Fibroblast of the aortic adventitia (primary cell): ENCODE measurements at regions not wholly inside any gene's neighbourhood (a gene's known extent, or its start where the extent isn't known, plus 50 kb on each side); places are given as distances from the start of the nearest gene placed in this dataset.

Source experiments
- DNase-seq: peaks from one replicate; pipeline ENCODE4 v3.0.0-alpha.2; 2010; ENCODE audit warnings: low read depth
- H3K4me3 ChIP-seq: 2 replicates; pipeline ENCODE4 v1.5.1; 2011; ENCODE audit warnings: low read depth, mild to moderate bottlenecking, control low read depth, low read length, moderate library complexity
- TF ChIP-seq, protein P1 (sequence below): IDR thresholded peaks from 2 replicates; pipeline ENCODE4 v1.5.1; 2011; ENCODE audit warnings: mild to moderate bottlenecking, low read length, control low read depth, inconsistent platforms; ENCODE audit not compliant: insufficient read depth

DNA sequence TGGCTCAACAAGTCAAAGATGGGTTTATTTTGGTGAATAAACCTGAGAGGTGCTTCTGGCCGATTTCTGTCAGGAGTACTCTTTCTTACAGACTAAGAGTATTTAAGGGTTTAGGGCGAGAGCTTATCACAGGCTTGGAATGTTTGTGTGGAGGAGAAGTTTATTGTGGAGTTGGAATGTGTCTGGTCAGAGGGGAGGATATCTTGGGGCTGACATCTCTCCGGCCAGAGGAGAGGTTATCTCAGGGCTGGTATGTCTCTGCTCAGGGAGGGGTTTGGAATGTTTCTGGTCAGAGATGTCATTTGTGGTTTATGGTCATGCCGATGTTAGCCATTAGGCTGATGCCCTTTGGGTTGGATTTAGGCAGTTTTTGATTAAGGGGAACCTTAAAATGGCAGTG, 236.4 kb upstream of the EEF2KMT start:
- TF ChIP-seq, protein P1, sequence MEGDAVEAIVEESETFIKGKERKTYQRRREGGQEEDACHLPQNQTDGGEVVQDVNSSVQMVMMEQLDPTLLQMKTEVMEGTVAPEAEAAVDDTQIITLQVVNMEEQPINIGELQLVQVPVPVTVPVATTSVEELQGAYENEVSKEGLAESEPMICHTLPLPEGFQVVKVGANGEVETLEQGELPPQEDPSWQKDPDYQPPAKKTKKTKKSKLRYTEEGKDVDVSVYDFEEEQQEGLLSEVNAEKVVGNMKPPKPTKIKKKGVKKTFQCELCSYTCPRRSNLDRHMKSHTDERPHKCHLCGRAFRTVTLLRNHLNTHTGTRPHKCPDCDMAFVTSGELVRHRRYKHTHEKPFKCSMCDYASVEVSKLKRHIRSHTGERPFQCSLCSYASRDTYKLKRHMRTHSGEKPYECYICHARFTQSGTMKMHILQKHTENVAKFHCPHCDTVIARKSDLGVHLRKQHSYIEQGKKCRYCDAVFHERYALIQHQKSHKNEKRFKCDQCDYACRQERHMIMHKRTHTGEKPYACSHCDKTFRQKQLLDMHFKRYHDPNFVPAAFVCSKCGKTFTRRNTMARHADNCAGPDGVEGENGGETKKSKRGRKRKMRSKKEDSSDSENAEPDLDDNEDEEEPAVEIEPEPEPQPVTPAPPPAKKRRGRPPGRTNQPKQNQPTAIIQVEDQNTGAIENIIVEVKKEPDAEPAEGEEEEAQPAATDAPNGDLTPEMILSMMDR, result no peak
- no peak for DNase-seq
- no peak overlapping the region for H3K4me3 ChIP-seq

DNA sequence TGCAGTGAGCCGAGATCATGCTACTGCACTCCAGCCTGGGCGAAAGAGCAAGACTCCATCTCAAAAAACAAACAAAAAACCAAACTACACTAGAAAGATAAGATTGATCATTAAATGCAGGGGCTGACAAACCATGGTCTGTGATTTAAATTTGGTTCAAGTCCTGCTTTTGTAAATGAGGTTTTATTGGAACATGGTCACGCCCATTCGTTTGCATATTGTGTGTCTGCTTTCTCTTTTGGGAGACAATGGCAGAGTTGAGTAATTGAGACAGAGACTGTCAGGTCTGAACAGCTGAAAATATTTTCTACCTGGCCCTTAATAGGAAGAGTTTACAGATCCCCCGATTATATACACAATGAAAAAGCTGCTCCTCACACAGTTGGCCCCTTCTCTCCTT, 235.5 kb upstream of the EEF2KMT start:
- TF ChIP-seq, protein P1, result no peak
- no peak overlapping the region for H3K4me3 ChIP-seq
- DNase-seq, result no peak

DNA sequence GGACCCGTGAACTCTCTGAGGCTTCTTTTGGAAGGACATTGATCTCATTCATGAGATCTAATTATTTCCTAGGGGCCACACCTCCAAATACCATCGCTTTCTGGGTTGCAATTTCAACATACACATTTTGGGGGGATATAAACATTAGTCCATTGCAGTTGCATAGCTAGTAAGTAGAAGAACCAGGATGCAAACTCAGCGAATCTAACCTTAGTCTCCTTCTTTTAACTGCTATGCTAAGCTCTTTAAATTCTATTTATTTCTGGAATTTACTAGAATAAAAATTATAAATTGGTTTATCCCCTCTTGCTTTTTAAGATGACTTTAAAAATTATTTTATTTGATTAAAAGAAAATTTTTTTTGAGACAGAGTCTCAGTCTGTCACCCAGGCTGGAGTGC, 232.5 kb upstream of the EEF2KMT start:
- TF ChIP-seq, protein P1, result no peak
- H3K4me3 ChIP-seq, result no peak overlapping the region
- DNase-seq, result no peak

DNA sequence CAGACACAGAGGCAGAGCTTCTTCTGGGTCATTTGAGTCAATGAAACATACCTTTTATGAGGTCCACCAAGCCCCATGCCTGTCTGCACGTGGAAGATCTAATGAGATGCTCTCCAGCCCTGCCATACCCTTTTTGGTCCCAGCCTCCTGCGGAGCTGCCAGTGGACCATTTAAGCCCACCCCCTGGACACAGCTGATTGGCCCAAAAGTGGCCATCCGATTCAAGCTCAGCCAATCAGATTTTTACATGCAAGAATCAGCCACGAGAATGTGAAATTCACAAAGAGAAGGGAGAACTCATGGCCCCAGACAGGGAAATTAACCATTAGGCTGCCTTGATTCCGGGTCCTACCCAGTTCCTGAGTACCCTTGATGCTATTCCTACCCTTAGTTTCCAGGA, 231.0 kb upstream of the EEF2KMT start:
- TF ChIP-seq, protein P1, result no peak
- no peak overlapping the region for H3K4me3 ChIP-seq
- DNase-seq, result no peak

DNA sequence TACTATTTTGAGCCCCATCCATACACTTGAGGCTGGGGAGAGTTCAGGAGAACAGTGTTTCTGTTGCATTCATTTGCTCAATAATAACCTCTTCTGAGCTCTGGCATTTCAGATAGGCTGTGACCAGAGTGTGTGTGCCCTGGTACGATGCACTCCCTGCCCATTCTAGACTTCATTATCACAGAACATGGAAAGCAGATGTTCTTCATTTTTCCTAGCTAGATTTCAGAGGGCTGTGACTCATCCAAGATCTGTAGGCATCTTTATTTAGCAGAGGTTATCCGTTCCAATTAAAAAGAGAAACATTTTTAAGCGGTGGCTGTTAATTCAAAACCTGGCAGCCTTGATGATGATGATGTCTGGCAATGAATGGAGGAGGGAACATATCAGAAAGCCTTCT, 228.8 kb upstream of the EEF2KMT start:
- no peak for DNase-seq
- TF ChIP-seq, protein P1, result no peak
- no peak overlapping the region for H3K4me3 ChIP-seq

DNA sequence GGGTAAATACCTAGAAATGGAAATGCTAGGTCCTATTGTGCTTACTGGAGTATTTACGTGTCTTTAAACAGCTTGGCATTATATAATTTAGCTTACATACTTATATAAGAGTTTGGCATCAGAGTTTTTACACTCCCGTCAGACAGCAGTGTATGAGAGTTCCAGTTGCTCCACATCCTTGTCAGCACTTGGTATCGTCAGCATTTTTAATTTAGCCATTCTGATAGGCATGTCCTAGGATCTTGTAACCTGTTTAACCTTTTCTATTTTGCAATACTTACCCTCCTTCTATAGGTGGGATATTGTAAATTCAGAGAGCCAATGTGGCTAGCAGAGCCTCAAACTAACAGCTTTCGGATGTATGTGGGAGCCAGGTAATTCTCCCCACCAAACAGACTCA, 228.3 kb upstream of the EEF2KMT start:
- no peak for DNase-seq

More for the DNA sequence above, 228.3 kb upstream of the EEF2KMT start:
- H3K4me3 ChIP-seq, result no peak overlapping the region
- TF ChIP-seq, protein P1, result no peak
